H1 (cell line): ENCODE measurements at regions not wholly inside any gene's neighbourhood (a gene's known extent, or its start where the extent isn't known, plus 50 kb on each side); places are given as distances from the start of the nearest gene placed in this dataset.

Source experiments
- CEBPB ChIP-seq: IDR thresholded peaks from 2 replicates; pipeline ENCODE4 v1.6.1; 2012; ENCODE audit warnings: low read depth, low read length
- CREB1 ChIP-seq: IDR thresholded peaks from 2 replicates; pipeline ENCODE4 v1.6.1; 2012; ENCODE audit warnings: inconsistent platforms
- CTCF ChIP-seq, 3 experiments: IDR thresholded peaks; 1 replicate in 2 of 3; 2 replicates in 1 of 3; pipeline versions ENCODE4 v1.5.1 to v1.6.1; 2011; ENCODE audit warnings: low read length in 3 of 3, mild to moderate bottlenecking in 3 of 3, inconsistent platforms in 2 of 3, low read depth in 1 of 3, moderate library complexity in 1 of 3; ENCODE audit not compliant: insufficient read depth in 1 of 3; ENCODE audit errors: control extremely low read depth in 1 of 3
- EP300 ChIP-seq, 2 experiments: IDR thresholded peaks; 1 replicate in 1 of 2; 2 replicates in 1 of 2; pipeline ENCODE4 v1.6.1; 2011 to 2012; ENCODE audit warnings: low read depth in 2 of 2, low read length in 2 of 2, mild to moderate bottlenecking in 2 of 2, borderline replicate concordance in 1 of 2, inconsistent platforms in 1 of 2, moderate library complexity in 1 of 2
- PHF8 ChIP-seq: fragments of 200-600 bp; sonication (generic); conservative IDR thresholded peaks from 2 replicates; pipeline ENCODE4 v1.7.1; 2012; ENCODE audit warnings: low read depth, mild to moderate bottlenecking, inconsistent platforms, low read length, moderate library complexity
- POLR2A ChIP-seq, 2 experiments: IDR thresholded peaks; 1 replicate in 1 of 2; 2 replicates in 1 of 2; pipeline ENCODE4 v1.6.1; 2011; ENCODE audit warnings: low read depth in 2 of 2, low read length in 2 of 2, mild to moderate bottlenecking in 2 of 2; ENCODE audit errors: control extremely low read depth in 1 of 2
- POLR2AphosphoS5 ChIP-seq: IDR thresholded peaks from 2 replicates; pipeline ENCODE4 v1.6.1; 2011; ENCODE audit warnings: low read depth, low read length
- RXRA ChIP-seq: IDR thresholded peaks from 2 replicates; pipeline ENCODE4 v1.6.1; 2011; ENCODE audit warnings: low read depth, mild to moderate bottlenecking, low read length, moderate library complexity; ENCODE audit not compliant: insufficient read depth
- TAF1 ChIP-seq: IDR thresholded peaks from 2 replicates; pipeline ENCODE4 v1.6.1; 2011; ENCODE audit warnings: mild to moderate bottlenecking, low read depth, low read length
- TCF12 ChIP-seq: IDR thresholded peaks from 2 replicates; pipeline ENCODE4 v1.6.1; 2011; ENCODE audit warnings: low read depth, mild to moderate bottlenecking, low read length
- ZNF274 ChIP-seq: IDR thresholded peaks from 2 replicates; pipeline ENCODE4 v1.7.0; 2012; ENCODE audit warnings: low read length, borderline replicate concordance; ENCODE audit errors: extremely low read depth

GRCh38 chrX:39938466-39938865 is 159.3 kb downstream of the BCOR start:
- TF ChIP-seq CTCF (IDR thresholded peaks at IDR 0.05; ENCODE audit: control extremely low read depth in 1 of 3, insufficient read depth in 1 of 3, low read depth in 1 of 3, low read length in 3 of 3) (no peak), RXRA (no peak), CEBPB (no peak), ZNF274 (no peak), POLR2A (IDR thresholded peaks at IDR 0.05; ENCODE audit: control extremely low read depth in 1 of 2, low read depth in 2 of 2, low read length in 2 of 2) (no peak), POLR2AphosphoS5 (no peak), TAF1 (no peak), PHF8 (no peak), CREB1 (no peak), TCF12 (no peak), EP300 (IDR thresholded peaks at IDR 0.05; ENCODE audit: borderline replicate concordance in 1 of 2, low read depth in 2 of 2, low read length in 2 of 2) (no peak)
